ENCODE measurements at regions not wholly inside any gene's neighbourhood (a gene's known extent, or its start where the extent isn't known, plus 50 kb on each side); places are given as distances from the start of the nearest gene placed in this dataset.

DNA sequence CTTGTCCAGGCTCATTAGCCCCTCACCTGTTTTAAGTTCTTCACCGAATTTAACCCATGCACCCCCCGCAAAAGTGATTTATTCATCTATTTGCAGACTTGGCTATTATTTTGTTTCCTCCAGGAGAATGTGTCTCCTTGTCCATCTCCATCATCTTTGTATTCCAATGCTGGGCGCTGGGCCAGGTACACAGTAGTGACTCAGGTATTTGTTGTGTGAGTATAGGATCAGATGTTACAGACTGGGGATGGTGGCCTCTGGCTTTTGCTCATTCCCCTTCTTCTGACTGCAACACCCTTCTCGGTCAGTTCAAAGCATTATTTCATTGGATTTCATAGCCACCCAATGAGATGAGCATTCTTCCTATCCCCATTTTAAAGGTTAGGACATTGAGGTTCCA lies 408.2 kb downstream of the MN1 start:
- no peak for DNase-seq (ENCODE audit: low spot score)

DNA sequence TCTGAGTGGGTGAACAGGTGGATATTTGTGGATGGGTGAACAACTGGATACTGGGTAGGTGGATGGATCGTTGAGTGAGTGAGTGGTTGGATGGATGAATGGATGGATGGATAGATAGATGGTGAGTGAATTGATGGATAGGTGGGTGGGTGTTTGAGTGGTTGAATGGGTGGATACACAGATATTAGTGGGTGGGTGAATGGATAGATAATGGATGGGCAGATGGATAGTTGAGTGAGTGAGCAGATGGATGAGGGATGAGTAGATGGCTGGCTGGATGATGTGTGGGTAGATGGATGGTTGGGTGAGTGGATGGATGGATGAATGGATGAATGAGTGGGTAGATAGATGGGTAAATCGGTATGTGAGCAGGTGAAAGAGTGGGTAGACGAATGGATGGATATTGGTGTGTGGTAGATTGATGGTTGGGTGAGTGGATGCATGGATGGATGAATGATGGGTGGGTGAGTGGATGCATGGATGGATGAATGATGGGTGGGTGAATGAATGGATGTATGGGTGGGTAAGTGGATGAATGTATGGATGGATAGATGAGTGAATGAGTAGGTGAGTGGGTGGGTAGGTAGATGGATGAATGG lies 406.7 kb downstream of the MN1 start:
- no peak for DNase-seq (ENCODE audit: low spot score)

DNA sequence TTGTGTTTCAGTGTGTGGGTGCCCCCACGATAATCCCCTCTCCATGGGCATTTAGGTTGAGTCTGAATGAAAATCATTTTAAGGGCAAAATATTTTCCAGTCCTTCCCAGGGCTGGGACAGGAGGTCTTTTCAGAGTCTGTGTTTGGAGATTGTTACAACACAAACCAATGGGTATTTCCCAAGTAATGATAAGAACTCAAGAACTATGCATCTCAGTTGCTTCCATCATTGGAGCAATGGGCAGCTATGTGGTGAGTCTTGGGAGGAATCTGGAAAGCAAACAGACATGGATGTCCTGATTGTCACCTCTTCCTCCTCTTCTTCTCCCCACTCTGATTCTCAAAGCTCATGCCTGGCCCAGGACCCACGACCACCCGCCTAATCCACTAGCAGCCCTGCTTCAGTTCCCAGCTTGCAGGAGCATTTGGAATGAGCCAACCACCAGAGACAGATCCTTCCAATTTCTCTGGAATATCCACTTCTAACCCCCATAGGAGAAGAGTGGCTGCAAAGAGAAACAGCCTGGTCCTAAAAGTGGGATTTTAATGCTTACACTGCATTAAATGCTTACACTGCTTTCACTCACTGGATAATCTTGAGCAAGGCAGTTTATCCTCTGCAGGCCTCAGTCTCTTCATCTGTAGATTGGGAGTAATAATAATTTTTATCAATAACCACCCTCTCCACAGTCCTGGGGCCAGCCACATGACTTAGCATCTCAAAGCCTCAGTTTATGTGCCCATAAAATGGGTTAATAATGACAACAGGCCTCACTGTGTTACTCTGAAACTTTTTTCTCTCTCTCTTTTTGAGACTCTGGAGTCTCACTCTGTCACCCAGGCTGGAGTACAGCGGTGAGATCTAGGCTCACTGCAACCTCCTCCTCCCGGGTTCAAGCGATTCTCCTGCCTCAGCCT lies 404.3 kb downstream of the MN1 start:
- DNase-seq (ENCODE audit: low spot score), result no peak

DNA sequence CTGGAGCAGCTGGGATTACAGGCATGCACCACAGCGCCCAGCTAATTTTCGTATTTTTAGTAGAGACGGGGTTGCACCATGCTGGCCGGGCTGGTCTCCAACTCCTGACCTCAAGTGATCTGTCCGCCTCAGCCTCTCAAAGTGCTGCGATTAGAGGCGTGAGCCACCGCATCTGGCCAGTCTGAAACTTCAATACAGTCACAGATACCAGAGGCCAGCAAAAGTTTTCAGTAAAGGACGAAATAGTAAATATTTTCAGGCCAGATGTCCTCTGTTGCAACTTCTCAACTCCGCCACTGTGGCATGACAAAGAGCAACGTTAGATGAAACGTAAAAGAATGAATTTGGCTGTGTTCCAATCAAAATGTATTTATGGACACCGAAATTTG lies 403.6 kb downstream of the MN1 start:
- DNase-seq (ENCODE audit: low spot score), result no peak

DNA sequence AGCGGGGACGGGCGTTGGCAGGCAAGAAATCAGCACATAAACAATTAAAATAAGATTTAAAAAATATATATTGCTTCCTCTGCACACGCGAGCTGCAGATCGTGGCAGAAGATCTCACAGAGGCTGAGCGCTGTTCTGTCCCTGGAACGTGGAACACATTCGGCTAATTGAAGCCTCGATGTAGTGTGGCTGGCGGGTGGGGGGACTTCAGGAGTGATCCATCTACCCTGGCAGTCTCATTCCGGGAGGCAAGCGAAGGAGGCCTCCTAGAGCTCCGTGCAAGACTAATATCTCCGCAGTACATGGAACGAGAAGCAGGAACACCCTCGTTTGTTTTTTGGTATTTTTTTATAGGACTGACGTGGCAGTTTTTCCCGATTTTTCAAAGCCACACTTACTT lies 402.4 kb downstream of the MN1 start:
- DNase-seq (ENCODE audit: low spot score), result peak; percentile 20

DNA sequence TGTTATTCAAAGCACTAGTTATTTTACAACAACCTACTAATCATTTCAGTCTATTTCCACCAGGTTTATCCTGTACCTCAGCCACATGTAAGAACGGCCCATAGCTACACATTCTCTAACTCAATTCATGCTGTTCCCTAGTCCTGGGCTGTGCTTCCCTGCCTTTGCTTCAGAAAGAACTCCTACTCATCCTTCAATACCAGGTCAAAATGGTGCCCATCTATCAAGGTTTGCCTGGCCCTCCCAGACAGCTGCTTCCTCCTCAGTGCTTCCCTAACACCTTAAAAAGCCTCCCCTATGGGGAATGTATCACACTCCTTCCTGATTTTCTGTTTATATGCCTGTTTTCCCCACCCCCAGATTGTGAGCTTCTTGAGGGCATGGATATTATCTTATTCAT lies 400.7 kb downstream of the MN1 start:
- no peak for DNase-seq (ENCODE audit: low spot score)

DNA sequence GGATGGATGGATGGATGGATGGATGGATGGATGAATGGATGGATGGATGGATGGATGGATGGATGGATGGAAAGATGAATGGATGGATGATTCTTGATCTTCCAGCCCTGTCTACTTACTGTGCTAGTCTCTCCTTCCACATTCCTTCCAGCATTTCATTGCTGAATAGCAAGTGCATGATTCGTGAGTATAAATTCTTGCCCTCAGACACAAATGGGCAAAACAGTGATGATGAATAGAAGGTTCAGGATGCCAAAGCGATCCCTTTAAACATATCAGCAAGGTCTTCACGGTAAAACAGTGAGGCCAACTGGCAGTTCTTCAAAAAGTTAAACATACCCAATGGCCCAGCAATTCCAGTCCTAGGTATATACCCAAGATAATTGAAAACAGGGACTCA lies 400.2 kb downstream of the MN1 start:
- DNase-seq (ENCODE audit: low spot score), result no peak

DNA sequence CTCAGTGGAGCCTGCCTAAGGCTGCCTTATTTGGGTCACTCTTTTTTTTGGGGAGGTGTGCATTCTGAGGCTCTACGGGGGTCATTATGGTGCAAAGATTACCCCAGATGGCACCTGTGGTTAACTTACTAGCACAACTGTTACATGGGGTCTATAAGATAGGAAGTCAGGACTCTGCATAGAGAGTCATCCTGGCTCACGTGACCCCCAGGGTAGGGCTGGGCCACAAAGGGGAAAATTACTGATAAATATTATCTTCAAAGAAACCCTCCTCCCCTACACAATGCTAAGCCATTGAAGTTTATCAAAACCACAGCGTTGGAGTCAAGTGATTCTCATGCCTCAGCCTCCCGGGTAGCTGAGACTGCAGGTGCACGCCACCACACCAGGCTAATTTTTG lies 397.1 kb downstream of the MN1 start:
- no peak for DNase-seq (ENCODE audit: low spot score)

DNA sequence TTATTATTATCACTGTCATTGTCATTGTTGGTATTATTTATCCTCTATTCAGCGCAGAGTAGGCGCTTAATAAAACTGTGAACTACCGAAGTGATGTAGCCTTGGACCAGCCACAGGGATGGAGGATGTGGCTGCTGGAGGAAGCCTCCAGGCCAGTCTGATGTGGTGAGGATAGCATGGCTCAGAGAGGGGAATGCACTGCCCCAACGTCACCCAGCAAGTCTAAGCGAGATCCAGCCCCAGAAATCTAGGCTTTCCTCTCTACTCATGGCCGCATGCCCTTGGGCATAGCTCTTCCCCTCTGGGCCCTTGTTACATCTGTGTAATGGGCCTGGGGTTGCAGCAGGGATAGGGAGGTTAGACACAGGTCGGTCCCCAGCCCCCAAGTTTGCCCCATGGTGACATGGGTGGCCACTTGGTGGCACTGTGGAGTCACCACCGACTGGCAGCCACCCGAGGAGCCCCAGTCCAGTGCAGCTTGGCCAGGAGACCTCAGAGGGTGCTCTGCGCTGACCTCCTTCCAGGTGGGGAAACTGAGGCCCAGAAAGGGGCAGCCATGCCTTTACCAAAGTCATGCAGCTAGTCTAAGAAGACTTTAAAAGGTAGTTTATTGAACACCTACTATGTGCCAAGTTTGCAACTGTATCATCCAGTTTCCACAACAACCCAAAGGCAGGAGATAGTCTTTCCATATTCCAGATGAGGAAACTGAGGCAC lies 395.7 kb downstream of the MN1 start:
- peak; percentile 37 for DNase-seq (ENCODE audit: low spot score)

DNA sequence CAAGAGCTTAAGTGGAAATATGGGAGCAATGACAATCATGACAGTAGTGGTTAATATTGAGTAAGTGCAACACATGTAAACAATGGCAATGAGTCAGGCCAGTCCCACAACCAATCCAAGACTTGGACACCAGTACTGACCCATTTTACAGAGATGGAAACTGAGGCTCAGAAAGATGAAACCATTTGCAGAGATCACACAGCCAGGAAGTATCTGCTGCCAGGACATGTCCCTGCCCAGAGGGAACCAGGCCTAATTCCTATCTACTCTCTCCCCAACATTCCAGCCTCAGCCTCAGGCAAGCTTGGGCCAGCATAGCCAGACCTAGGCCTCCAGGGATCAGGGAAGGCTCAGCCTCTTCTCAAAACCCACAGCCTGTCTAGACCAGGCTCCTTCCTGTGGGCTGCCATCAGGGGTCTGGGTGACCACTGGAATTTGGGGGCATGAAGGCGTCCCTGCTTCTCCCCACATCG lies 395.1 kb downstream of the MN1 start:
- DNase-seq (ENCODE audit: low spot score), result no peak

DNA sequence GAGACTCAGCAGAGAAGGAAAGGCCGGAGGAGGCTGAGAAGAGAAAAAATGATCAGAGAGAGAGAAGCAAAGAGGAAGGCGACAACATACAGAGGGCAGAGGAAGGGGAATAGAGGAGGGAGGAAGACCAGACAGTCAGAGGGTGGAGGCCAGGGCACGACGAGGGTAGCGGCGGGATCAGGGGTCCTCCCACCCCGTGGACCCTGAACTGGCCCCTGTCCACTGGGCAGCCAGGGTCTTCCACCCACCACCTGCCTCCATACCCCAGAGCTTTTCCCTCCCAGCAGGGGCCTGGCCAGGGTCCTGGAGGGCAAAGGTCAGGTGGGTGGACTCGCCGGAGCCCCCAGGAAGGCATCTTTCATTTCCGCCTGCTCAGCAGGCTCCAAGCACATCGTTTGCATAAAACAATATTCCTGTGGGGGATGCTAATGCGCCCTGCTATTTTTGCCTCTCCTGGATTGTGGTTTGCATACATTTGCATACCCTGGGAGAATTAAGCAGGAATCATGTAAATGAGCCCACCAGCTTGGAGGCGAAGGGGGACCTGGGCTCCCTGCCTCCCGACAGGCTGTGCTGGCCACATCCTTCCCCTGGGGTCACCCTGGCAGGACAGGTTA lies 394.1 kb downstream of the MN1 start:
- DNase-seq (ENCODE audit: low spot score), result no peak

DNA sequence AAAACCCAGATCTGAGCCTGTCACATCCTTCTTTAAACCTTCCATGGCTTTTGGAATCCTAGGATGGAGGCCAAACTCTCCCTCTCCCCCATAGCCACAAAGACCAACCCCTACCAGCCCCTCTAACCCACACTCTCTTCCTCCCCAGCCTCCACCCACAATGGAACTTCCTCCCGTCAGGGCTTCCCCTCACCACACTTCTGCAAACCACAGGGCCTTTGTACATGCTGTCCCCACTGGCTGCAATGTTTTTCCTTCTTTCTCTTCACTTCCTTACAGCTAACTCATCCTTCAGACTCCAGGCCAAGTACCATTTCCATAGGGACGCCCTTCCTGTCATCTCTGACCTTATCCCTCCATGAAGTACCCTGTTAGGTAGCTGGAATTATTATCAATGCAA lies 393.5 kb downstream of the MN1 start:
- no peak for DNase-seq (ENCODE audit: low spot score)

DNA sequence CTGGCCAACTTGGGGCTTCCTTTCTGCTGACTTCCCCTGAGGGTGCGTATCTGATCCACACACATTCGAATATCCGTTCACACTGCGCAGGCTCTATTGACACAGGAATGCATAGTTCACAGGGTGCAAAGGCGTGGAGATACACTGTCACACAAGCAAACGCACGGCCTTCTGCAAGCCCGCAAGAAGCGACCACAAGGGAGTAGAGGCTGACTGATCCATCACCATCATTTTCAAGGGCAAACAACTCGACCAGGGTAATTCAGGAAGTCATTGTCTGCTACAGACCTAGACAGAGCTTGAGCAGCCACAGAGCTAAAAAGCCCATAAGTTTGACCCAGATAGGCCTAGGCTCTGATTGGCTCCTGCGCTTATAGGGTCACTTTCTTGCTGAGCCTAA lies 392.3 kb downstream of the MN1 start:
- DNase-seq (ENCODE audit: low spot score), result no peak

DNA sequence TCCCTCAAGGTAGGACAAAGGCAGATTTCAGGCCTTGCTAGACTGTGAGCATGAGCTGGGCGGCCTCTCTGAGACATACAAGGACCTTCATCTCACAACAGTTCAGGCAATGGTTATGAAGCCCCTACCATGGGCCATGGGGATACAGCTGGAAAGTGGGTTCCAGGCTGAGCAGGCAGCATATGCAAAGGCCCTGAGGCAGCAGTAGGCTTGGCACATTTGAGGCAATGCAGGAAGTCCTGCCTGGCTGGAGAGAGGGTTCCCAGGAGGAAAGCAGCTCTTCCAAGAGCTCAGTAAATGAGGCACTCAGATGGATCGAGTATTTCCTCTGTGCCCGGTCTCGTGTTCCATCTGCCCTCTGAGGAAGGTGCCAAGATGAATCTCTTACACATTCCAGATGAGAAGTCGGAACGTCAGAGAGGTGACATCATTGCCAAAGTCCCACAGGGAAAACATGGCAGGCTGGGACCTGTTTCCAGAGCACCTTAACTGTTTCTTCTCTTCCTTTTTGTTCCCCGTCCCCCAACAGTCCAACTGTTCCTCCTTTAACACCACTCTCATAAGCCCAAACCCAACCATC lies 388.6 kb downstream of the MN1 start:
- DNase-seq (ENCODE audit: low spot score), result no peak

DNA sequence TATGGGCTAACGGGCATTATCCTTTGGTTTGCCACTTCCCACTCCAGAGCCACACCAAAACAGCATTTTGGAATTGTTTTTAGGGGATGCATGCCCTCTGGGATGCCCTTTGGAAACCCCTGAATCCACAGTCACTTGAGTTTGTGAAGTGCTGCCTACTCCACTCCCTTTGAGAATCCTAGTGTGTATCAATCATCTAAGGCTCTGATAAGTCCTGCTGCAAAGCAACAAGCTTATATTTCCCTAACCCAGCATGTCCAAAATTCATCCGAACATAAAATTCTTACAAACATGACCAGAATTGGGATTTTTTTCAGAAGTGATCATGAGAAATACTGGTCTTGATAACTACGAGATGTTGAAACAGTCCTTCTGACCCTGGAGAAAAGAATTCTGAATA lies 387.9 kb downstream of the MN1 start:
- DNase-seq (ENCODE audit: low spot score), result no peak

DNA sequence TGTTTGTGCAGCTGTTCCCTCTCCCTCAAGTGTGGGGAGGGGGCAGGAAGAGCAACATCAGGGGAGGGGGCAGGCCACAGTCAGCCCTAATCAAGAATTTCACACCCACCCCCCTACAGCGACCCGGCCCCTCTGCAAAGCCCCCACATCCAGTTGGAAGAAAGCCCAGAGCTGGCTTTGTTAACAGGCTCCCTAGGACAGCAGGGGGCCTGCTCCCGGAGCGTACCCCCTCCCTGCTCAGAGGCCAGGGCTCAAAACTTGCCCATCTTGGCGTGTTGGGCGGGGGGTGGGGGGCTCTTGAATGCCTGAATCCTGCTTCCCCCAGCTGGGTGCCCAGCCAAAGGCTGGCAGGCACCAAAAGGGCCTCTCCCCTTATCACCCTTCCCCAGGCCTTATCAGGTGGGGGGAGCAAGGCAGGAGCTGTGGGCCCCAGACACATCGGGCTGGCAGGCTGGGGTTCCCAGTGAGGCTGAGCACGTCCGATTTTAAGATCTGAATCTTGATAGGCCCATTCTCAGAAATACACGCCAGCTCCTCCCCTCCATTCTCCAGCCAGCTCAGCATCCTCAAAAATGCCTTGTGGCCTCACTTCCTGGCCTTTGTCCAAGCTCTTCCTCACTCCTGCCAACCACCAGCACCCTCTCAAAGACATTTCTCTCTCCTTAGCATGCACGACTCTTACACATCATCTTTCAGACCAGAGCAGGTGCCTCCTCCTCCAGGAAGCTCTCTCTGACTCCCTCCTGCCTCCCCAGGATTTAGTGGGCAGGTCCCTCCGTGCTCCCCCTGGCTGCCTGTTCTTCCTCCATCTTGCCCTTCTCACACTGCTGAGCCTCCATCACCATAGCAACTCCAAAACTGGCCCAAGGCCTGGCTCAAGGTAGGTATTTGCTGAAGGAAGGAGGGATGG lies 384.8 kb downstream of the MN1 start:
- no peak for DNase-seq (ENCODE audit: low spot score)

DNA sequence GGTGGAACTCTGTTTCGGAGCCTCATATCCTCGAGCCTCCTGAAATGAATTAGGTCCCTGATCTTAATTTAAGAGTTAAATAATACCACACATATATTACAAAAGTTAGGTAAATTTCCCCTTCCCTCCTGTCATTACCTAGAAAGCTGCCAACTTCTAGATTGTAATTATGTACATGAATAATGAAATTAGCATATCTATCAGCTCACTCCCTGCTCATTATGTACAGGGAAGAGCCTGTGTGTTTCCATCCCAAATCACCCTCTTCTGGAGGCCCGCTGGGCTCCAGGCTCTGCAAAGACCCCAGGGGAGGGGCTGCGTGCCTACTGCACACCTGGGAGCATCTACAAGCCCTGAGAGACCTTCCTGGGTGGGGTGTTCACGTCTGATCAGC lies 384.1 kb downstream of the MN1 start:
- no peak for DNase-seq (ENCODE audit: low spot score)

DNA sequence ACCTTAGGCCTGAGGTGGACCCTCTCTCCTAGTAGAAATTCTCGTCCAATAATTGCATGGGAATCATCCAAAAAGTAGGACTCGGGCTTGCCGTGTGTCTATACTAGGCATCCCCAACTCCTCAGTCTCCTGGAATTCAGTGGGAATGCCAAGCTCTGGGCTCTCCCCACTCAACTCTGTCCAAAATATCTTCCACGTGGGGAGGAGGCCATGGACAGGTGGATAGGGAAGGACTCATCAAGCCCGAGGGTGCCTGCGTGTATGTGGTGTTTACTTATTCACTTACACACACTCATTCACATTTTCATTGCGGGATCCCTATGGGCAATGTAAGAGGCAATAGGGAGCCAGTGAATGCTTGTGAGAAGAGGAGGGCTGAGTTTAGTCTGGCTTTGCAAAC lies 383.3 kb downstream of the MN1 start:
- no peak for DNase-seq (ENCODE audit: low spot score)

DNA sequence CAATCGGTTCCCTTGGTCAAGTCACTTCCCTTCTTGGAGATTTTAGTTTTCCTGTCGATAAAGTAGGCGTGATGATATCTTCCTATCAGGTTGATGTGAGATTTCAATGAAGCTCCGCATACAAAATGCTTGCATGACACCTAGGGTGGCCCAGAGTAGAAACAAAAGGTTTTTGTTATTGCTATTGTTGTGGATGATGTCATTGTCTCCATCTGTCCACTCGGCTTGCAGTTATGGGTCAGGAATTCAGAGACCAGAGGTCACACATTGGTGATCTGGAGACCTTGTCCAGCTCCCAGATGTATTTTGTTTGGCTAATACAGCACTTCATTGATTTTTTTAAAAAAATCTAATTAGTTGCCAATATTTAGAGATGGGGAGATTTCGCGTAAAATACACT lies 382.1 kb downstream of the MN1 start:
- peak; percentile 41 for DNase-seq (ENCODE audit: low spot score)

DNA sequence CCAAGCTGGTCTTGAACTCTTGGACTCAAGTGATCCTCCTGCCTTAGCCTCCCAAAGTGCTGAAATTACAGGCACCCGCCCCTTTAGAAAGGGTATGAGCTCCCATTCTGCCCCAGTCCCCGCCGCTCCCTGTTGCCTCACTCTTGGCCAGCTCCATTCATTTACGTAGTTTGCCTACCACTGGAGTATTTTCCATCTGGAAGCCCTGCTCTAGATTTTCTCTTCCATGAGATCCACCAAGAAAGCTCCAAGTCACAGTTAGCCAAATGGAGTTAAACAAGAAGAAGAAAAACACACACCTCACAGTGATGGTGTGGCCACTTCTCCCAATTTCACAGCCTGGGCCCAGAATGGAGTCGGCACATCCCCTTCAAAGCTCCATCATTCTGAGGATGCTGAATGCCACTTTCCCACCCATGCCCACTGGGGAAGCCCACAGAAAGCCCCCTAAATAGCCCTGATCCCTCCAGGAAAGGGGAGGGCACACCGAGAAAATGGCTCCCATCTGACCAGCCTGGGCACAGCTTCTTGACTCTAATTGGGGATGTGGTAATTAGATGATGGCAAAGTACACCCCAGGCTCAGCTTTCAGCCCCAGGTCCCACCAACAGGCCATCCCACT lies 381.2 kb downstream of the MN1 start:
- DNase-seq (ENCODE audit: low spot score), result no peak
